Natural killer cell (primary cell): ENCODE measurements at regions not wholly inside any gene's neighbourhood (a gene's known extent, or its start where the extent isn't known, plus 50 kb on each side); places are given as distances from the start of the nearest gene placed in this dataset.
"Not testable (repeated sequence)": the region's sequence is repeated elsewhere in the genome, so short reads cannot be mapped to it uniquely, and the experiment has no call there.

ENCODE experiments used
- ATAC-seq, 3 donors: fragments of 150-1000 bp in 2 of 3; fragments of 200-7000 bp in 1 of 3; cut with Tn5 transposase; 1 replicate in 1 of 3; 2 replicates in 2 of 3; pipeline ENCODE4 v1.10.0; 2021; ENCODE audit warnings: mild to moderate bottlenecking in 2 of 3, moderate library complexity in 2 of 3
- DNase-seq, 2 donors: peaks; one replicate each; pipeline versions ENCODE4 v3.0.0 to v3.0.0-alpha.2; 2013 to 2021; ENCODE audit warnings: mixed read lengths in 1 of 2
- H3K27ac ChIP-seq: one replicate; pipeline ENCODE4 v1.5.1; 2013; ENCODE audit warnings: mild to moderate bottlenecking, low read length
- H3K27me3 ChIP-seq: one replicate; pipeline ENCODE4 v1.6.1; 2013; ENCODE audit warnings: low read length; ENCODE audit not compliant: control insufficient read depth, insufficient read depth
- H3K36me3 ChIP-seq: one replicate; pipeline ENCODE4 v1.6.1; 2013; ENCODE audit warnings: low read length; ENCODE audit not compliant: control insufficient read depth, insufficient read depth
- H3K4me1 ChIP-seq: one replicate; pipeline ENCODE4 v1.6.1; 2013; ENCODE audit warnings: low read length; ENCODE audit not compliant: control insufficient read depth, insufficient read depth
- H3K4me3 ChIP-seq: one replicate; pipeline ENCODE4 v1.5.1; 2013; ENCODE audit warnings: low read length
- H3K9me3 ChIP-seq: one replicate; pipeline ENCODE4 v1.6.1; 2013; ENCODE audit warnings: low read length; ENCODE audit not compliant: control insufficient read depth, insufficient read depth
- H3K27ac Mint-ChIP-seq, 2 donors: one replicate each; pipeline ENCODE4 v1.8.0; 2022; ENCODE audit warnings: mild to moderate bottlenecking in 2 of 2, mixed read lengths in 2 of 2, moderate library complexity in 1 of 2
- H3K27me3 Mint-ChIP-seq, 2 donors: one replicate each; pipeline ENCODE4 v1.8.0; 2022; ENCODE audit warnings: low read depth in 2 of 2, mixed read lengths in 2 of 2
- H3K36me3 Mint-ChIP-seq: one replicate; pipeline ENCODE4 v1.8.0; 2022; ENCODE audit warnings: mixed read lengths
- H3K4me1 Mint-ChIP-seq, 2 donors: one replicate each; pipeline ENCODE4 v1.8.0; 2022; ENCODE audit warnings: mixed read lengths in 2 of 2
- H3K4me3 Mint-ChIP-seq: one replicate; pipeline ENCODE4 v1.8.0; 2022; ENCODE audit warnings: mild to moderate bottlenecking, moderate library complexity, mixed read lengths
- H3K9me3 Mint-ChIP-seq, 2 donors: one replicate each; pipeline ENCODE4 v1.8.0; 2022; ENCODE audit warnings: mixed read lengths in 2 of 2
- WGBS: methylation state at CpG from one replicate; pipeline ENCODE4 v1.1.7; 2013; ENCODE audit warnings: missing lambda C conversion rate; ENCODE audit not compliant: insufficient coverage; 5-methylcytosine and 5-hydroxymethylcytosine counted together
- intact Hi-C: fragments of 100-400 bp; cut with micrococcal nuclease; formaldehyde crosslinking; loops from one replicate; pipeline ENCODE4 v1.14.2; 2022
- TF ChIP-seq, protein P1 (sequence below): fragments of 200-600 bp; IDR thresholded peaks from one replicate; pipeline ENCODE4 v1.8.0; 2022; ENCODE audit warnings: antibody characterized with exemption

- no peaks in the 10 kb centered on the region for H3K4me1 Mint-ChIP-seq
- intact Hi-C loops = no loop called here
- no peaks in the 10 kb centered on the region for H3K27me3 Mint-ChIP-seq
- Histone ChIP-seq H3K4me3 (no peak overlapping the region), H3K4me1 (no peaks in the 10 kb centered on the region), H3K36me3 (no peaks in the 10 kb centered on the region), H3K9me3 (peaks cover 3% of the 10 kb centered on the region), H3K27me3 (no peaks in the 10 kb centered on the region), H3K27ac (no peak overlapping the region)
- no peak overlapping the region for H3K27ac Mint-ChIP-seq
- ATAC-seq = no peak
- TF ChIP-seq, protein P1, sequence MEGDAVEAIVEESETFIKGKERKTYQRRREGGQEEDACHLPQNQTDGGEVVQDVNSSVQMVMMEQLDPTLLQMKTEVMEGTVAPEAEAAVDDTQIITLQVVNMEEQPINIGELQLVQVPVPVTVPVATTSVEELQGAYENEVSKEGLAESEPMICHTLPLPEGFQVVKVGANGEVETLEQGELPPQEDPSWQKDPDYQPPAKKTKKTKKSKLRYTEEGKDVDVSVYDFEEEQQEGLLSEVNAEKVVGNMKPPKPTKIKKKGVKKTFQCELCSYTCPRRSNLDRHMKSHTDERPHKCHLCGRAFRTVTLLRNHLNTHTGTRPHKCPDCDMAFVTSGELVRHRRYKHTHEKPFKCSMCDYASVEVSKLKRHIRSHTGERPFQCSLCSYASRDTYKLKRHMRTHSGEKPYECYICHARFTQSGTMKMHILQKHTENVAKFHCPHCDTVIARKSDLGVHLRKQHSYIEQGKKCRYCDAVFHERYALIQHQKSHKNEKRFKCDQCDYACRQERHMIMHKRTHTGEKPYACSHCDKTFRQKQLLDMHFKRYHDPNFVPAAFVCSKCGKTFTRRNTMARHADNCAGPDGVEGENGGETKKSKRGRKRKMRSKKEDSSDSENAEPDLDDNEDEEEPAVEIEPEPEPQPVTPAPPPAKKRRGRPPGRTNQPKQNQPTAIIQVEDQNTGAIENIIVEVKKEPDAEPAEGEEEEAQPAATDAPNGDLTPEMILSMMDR = no peak
- peaks cover under 1% of the 10 kb centered on the region for H3K36me3 Mint-ChIP-seq
- whole genome bisulfite sequencing = 76% methylated on average over 2 of the region's 2 CpGs
- H3K9me3 Mint-ChIP-seq = peaks cover 10 to 11% of the 10 kb centered on the region in 2 donors
- DNase-seq = no peak
- H3K4me3 Mint-ChIP-seq = no peak overlapping the region
These were observed 1162.4 kb downstream of the TUSC7 start for GRCh38 chr3:117871934-117872333.

DNA sequence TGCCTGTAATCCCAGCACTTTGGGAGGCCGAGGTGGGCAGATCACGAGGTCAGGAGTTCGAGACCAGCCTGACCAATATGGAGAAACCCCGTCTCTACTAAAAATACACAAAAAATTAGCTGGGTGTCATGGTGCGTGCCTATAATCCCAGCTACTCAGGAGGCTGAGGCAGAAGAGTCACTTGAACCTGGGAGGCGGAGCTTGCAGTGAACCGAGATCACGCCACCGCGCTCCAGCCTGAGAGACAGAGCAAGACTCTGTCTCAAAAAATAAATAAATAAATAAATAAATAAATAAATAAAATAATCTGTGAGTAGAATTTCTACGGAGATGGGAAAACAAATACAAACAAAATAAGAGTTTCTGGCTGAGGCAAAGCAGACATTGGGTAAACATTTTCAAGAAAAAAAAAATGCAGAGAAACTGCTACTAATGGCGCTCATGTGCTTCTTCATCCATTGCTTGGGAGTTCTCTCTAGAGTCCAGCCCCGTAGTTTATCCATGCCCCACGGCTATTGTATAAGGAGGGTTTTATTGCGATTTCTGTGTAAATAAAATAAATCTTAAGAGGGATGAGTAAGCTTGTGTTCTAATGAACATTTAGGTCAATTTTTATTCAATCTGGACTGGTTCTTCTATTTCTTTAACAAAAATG is 1161.9 kb downstream of the IGSF11 start:
- H3K9me3 ChIP-seq, H3K36me3 Mint-ChIP-seq, H3K36me3 ChIP-seq, H3K27me3 Mint-ChIP-seq, intact Hi-C loops, DNase-seq, H3K27ac Mint-ChIP-seq, H3K4me3 Mint-ChIP-seq, ATAC-seq, H3K4me3 ChIP-seq, H3K27me3 ChIP-seq, H3K4me1 ChIP-seq, H3K4me1 Mint-ChIP-seq, H3K27ac ChIP-seq: not testable (repeated sequence)
- H3K9me3 Mint-ChIP-seq = peaks cover 10 to 11% of the 10 kb centered on the region in 2 donors
- 91% methylated on average over 12 of the region's 15 CpGs for WGBS

- H3K4me3 Mint-ChIP-seq = no peak overlapping the region
- ATAC-seq (no peak), DNase-seq (no peak)
- intact Hi-C loops = no loop called here
- Histone ChIP-seq H3K4me3 (no peak overlapping the region), H3K4me1 (no peaks in the 10 kb centered on the region), H3K27me3 (no peaks in the 10 kb centered on the region), H3K9me3 (peaks cover 3% of the 10 kb centered on the region), H3K36me3 (no peaks in the 10 kb centered on the region), H3K27ac (no peak overlapping the region)
- H3K9me3 Mint-ChIP-seq = peaks cover 10 to 11% of the 10 kb centered on the region in 2 donors
- no peaks in the 10 kb centered on the region for H3K4me1 Mint-ChIP-seq
- no peak overlapping the region for H3K27ac Mint-ChIP-seq
- no peaks in the 10 kb centered on the region for H3K36me3 Mint-ChIP-seq
- no peaks in the 10 kb centered on the region for H3K27me3 Mint-ChIP-seq
- WGBS = 75% methylated on average over 3 of the region's 3 CpGs
- TF ChIP-seq, protein P1 = no peak
These were observed 1161.4 kb downstream of the IGSF11 start for GRCh38 chr3:117873249-117873600.

DNA sequence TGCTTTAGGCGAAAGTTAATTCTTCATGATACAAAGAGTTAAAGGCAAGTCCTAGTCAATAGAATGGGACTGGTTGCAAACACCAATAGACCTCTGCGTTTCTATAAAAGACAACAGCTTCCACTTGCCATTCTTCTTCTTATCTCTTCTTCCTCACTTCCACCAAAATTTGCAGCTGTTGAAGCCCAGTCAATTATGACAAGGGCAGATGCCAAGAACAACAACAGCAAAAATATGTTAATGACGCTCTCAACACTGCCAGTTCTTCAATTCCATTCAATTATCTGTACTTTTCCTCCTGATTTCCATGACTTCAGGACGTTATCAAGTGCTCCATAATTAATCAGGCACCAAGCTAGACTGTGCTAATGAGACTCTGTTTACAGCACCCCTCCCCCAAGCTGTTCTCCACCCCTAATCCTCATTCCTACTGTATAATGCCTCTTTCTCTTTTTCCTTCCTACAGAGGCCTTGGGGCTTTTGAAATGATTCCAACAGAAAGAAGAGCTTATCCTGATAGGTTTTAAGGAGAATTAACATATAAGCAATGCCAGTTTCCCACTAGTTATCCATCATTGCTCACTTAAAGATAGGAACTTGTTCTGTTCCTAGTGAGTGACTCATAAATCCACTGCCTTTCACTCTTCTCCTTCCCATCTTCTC is 1160.5 kb downstream of the IGSF11 start:
- Histone ChIP-seq H3K27ac (no peak overlapping the region), H3K4me1 (no peaks in the 10 kb centered on the region), H3K36me3 (no peaks in the 10 kb centered on the region), H3K27me3 (no peaks in the 10 kb centered on the region), H3K4me3 (no peak overlapping the region), H3K9me3 (peaks cover 3% of the 10 kb centered on the region)
- Mint-ChIP-seq H3K27me3 (no peaks in the 10 kb centered on the region), H3K4me3 (no peak overlapping the region), H3K9me3 (peaks cover 13 to 14% of the 10 kb centered on the region in 2 donors), H3K36me3 (no peaks in the 10 kb centered on the region), H3K27ac (no peak overlapping the region), H3K4me1 (no peaks in the 10 kb centered on the region)
- no peak for DNase-seq
- TF ChIP-seq, protein P1 = no peak
- no peak for ATAC-seq
- 77% methylated on average over 4 of the region's 4 CpGs for WGBS
- intact Hi-C loops = no loop called here
